Activated gamma-delta T cell treated with Interleukin-2 at 50 U/mL for 16 hours (primary cell): ENCODE measurements at regions not wholly inside any gene's neighbourhood (a gene's known extent, or its start where the extent isn't known, plus 50 kb on each side); places are given as distances from the start of the nearest gene placed in this dataset.
"Not testable (repeated sequence)": the region's sequence is repeated elsewhere in the genome, so short reads cannot be mapped to it uniquely, and the experiment has no call there.

Source experiments
- DNase-seq: peaks from one replicate; pipeline ENCODE4 v3.0.0-alpha.2; 2020

DNA sequence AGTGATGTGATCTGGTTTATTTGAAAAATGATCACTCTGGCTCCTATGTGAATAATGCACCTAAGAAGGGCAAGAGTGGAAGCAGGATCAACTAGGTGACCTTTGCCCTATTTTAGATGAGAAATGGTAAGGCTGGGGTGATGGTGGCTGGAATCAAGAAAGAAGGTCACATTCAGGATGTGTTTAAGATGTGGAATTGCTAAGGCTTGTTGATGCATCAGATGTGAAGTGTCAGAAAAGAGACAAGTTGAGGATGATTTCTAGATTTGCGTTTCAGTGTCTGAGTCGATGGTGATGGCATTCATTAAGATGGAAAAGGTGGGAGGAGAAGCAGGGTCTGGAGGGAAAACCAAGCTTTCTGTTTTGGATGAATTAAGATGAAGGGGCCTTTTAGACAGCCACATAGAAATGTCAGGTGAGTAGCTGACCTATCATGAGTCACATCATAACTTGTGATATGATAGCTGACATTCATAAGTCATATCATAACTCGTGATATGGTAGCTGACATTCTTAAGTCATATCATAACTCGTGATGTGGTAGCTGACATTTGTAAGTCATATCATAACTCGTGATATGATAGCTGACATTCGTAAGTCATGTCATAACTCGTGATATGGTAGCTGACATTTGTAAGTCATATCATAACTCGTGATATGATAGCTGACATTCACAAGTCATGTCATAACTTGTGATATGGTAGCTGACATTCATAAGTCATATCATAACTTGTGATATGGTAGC lies 101.2 kb upstream of the SEC11C start:
- no peak for DNase-seq

DNA sequence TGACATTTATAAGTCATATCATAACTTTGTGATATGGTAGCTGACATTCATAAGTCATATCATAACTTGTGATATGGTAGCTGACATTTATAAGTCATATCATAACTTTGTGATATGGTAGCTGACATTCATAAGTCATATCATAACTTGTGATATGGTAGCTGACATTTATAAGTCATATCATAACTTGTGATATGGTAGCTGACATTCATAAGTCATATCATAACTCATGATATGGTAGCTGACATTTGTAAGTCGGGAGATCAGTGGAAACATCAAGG lies 100.7 kb upstream of the SEC11C start:
- DNase-seq = not testable (repeated sequence)

- no peak for DNase-seq
Measured at GRCh38 chr18:59039449-59039848, 100.2 kb upstream of the SEC11C start.

- no peak for DNase-seq
Measured at GRCh38 chr18:59040770-59041148, 98.9 kb upstream of the SEC11C start.

DNA sequence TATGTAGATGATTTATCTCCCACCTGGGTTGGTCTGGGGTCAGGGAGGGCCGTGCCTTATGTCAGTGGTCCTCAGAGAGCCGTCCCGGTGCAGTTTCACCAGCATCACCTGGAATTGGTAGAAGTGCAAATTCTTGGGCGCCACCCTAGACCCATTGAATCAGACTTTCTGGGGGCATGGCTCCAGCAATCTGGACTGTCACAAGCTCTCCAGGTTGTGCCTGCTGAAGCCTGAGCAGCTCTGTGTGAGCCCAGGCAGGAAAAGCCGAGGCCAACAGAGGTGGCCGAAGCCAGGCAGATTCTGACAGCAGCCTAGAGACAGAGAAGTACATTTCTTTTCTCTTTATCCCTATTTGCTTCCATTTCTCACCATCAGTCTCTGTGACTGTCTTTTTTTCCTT lies 98.4 kb upstream of the SEC11C start:
- DNase-seq = no peak

- DNase-seq = no peak
Measured at GRCh38 chr18:59041819-59042815, 97.6 kb upstream of the SEC11C start.

- no peak for DNase-seq
Measured at GRCh38 chr18:59044855-59045254, 94.8 kb upstream of the SEC11C start.

- no peak for DNase-seq
Measured at GRCh38 chr18:59047321-59048047, 92.2 kb upstream of the SEC11C start.

GRCh38 chr18:59048048-59048363 lies 91.7 kb upstream of the SEC11C start:
- DNase-seq = no peak

DNA sequence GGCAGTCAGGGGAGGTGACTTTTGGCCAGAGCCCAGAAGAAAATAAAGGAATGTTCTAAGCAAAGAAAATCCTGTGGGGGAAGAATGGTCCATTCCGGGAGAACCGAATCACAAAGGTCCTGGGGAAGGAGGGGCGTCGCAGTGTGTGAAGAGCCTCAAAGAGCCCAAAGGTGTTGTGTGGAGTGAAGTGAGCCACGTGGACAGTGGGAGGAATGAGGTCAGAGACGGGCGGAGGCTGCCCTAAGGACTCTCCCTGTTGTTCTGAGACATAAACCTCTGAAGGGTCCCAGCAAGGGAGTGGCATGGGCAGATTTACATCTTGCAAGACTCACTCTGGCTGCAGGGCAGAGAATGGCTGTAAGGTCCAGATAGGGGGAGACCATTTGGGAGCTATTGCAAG lies 91.3 kb upstream of the SEC11C start:
- DNase-seq = no peak

GRCh38 chr18:59049721-59050660 lies 89.7 kb upstream of the SEC11C start:
- DNase-seq = no peak

- DNase-seq = no peak
Measured at GRCh38 chr18:59050661-59051057, 89.0 kb upstream of the SEC11C start.

DNA sequence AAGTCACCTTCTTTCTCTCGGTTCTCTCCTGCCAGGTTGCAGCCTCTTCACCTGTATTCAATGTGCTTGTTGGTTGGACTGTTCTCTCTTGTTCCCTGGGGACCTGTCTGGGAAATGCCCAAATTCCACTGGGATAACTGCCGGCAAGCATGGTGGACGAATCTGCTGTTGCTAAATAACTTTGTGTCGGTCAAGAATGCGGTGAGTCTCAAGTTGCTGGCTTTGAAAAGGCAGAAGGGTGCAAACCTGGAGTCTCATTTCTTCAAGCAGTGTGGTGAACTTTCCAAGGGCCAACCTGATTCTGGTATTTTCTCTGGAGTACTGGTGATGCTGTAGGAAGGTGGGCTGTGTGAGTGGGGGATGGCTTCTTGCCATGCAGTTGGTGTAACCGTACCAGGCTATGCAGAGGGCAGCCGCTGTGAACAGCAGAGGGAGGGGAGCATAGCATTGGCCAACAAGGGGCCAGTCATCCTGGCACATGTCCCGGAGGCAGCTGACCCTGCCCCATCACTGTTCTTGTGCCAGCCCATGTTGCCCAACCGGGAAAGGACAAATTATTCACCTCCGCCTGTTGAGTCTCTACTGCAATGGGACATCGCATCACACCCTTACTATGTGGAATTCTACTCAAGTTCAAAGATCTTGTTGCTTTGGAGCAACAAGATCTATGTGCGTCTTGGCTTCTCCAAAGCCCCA lies 88.1 kb upstream of the SEC11C start:
- no peak for DNase-seq

DNA sequence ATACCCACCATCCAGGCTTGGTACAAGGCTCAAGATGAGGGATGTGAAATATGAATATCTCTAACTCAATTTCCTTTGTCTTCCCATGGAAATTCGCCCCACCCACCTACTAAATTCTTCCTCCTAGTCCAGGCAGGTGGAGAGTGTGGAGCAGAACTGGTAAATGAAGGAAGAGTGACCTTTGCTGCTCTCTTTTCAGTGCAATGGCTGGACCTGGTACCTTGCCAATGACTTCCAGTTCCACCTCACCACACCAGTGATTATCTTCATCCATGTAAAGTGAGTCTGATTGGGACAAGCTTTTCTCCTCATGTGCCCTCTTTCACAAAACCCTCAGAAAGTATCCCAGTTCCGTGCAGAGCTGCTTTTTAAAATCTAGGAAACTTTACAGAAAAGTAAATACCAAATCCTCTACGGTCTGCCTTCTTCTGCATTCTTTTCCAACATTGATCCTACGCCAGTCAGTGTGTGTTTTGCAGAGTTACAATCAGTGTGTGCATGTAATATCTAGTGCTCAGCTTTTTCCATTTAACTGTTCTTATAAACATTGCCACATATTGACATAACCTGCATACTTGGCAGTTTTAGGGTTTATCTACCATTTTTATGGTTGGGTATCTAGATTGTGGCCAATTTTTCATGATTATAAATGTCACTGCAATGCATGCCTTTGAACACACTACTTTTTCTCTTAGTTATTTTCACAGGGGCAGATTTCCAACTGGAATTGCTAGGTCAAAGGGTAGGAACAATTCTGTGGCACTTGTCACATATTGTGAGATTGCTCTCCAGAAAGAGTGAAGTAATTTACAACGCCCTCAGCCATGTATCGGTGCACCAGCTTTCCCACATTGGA lies 86.5 kb upstream of the SEC11C start:
- DNase-seq = no peak

DNA sequence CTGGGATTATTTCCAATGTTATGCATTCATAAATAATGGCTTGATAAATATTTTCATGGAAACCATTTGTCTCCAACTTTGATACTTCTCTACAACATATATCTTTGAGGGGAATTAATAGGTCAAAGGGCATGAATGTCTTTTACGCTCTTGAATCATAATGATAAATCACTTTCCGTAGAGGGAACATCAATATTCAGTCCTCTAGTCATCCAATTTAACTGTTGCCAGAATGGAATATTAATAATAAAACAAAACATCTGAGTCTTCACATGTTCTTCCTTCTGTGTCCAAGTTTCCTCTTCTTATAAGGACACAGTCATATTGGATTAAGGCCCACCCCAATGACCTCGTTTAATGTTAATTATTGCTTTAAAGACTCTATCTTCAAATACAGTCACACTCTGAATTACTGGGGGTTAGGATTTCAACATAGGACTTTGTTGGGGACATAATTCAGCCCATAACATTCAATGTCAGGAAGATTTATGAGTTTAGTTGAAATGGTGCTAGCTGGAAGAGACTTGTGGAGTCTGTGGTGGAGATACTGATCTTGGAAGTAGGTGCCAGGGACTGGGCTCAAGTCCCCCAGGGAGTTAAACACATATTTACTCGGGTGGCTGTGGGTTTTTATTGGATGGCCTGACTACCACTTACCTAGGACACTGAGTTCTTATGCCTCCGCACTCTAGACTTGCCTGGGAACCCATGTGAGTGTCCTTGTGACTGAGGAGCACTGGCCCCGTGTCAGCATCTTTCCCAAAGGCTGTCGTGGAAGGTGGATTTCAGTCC lies 85.0 kb upstream of the SEC11C start:
- DNase-seq = no peak

DNA sequence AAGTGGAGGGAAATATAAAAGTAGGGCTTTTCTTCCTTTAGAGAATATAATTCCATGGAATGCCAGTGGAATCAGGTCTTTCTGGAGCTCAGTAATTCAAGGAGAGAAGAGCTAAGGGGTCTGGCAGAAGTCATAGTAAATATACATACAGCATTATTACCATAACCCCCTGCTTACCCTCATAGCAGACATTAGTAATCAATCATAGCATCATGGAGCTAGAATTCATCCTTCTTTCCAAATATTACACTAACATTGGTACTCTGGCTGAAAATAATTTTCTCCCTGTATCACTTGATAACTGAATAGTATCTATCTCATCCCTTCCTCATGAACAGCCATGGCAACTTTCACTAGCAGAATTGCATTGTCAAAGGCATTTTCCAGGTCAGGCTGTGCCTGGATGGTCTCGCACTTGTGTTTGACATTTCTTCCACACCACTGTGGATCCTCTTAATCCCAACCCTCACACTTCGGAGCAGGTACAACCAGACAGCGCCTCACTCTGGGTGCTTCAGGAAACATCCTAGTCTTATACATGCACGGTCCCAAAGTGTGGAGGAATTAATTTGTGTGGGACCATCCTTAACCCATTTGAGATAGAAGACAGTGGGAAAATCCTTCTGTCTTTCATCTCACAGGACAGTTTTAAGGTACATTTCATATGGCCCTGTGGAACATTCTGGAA lies 84.2 kb upstream of the SEC11C start:
- no peak for DNase-seq

- peak; percentile 25 for DNase-seq
Measured at GRCh38 chr18:59056706-59057492, 82.8 kb upstream of the SEC11C start.

DNA sequence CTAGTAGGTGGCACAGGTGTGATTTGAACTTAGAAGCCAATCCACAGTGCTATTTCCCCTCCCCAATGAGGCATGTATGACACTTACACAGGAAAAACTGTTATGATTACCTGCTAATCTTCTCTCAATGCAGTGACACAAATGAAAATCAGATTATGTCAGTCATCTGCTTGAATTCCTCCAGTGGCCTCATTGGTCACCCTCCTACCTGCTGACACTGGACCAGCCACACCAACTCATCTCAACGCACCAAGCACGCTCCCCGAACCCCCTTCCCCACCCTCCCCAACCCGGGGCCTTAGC lies 82.2 kb upstream of the SEC11C start:
- no peak for DNase-seq

DNA sequence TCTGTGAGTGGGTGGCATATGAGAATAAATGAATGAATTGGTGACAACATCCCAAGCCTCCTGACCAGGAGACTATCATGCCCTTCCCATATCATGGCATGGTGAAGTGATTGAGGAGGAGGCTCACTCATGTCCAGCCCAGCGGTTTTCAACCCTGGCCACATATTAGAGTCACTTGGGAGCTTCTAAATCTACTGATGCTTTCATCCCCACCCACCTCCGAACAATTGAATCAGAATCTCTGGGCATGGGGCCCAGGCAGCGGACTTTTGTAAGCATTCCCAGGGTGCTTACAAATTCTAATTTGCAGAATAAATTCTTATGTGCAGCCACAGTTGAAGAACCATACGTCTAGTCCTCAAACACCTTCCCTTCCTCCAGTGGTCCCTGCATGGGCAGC lies 81.7 kb upstream of the SEC11C start:
- no peak for DNase-seq
